Middle frontal gyrus (tissue), 1 donor: ENCODE measurements at regions not wholly inside any gene's neighbourhood (a gene's known extent, or its start where the extent isn't known, plus 50 kb on each side); places are given as distances from the start of the nearest gene placed in this dataset.
"Not testable (repeated sequence)": the region's sequence is repeated elsewhere in the genome, so short reads cannot be mapped to it uniquely, and the experiment has no call there.

Source experiments
- DNase-seq: peaks from one replicate; pipeline ENCODE4 v3.0.0-alpha.2; 2015; ENCODE audit warnings: low spot score; ENCODE audit errors: extremely low spot score

DNA sequence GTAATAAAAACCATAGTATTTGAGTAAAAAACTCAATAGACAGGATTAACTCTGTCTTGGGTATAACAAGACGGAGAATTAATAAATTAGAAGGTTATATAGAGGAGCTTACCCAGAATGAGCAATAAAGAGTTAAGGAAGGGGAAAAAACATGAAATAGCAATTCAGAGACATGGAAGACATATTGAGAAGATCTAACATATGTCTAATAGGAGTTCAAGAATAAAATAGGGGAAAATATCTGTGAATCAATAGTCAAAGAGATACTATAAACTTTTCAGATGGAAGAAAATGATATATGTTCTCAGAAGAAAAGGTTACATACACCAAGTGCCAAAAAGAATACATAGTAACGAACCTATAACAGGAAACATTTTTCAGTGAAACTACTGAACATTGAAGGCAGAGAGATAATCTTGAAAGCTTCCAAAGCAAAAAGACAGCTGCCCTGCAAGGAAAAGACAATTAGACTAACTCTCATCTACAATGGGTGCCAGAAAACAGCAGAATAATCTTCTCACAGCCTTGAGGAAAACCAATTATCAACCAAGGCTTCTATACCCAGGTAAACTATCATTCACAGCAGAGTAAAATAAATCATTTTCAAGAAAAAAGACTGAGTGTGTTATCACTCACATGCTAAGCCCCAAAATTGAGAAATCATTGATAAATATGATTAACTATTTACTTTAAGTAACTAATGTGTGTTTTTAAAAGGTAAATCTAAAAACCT lies 106.0 kb downstream of the ENC1 start:
- DNase-seq, result no peak

DNA sequence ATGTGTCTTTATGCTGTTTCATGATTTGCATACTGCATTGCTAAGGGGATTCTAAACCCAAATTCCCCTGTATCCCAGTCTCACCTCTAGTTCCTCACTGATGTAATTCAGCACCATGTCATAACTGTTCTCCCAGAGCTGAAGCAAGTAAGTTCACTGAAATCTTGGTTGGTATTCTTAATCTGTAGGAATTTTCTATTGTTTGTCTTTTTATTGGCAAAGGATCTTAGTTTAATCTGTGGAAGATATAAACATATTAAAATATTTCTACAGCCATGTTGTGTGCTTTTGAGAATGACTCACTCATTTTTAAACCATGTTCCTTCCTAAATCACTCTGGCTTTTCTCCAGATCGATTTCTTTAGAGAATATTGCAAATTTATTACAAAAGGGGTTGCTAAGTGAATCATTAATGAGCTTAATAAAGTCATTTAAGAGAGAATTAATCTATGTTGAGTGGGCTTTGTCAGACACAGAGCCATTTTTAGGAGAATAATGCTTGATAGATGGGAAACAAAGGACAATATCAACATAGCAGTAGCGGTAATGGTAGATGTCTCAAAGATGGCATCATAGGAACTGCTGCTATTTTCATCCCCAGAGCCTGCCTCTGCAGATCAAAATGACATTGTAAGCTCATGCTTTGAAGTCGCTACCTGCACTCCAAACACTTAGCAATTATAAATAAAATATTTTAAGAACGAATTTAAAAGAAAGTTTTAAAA lies 110.0 kb downstream of the ENC1 start:
- no peak for DNase-seq

DNA sequence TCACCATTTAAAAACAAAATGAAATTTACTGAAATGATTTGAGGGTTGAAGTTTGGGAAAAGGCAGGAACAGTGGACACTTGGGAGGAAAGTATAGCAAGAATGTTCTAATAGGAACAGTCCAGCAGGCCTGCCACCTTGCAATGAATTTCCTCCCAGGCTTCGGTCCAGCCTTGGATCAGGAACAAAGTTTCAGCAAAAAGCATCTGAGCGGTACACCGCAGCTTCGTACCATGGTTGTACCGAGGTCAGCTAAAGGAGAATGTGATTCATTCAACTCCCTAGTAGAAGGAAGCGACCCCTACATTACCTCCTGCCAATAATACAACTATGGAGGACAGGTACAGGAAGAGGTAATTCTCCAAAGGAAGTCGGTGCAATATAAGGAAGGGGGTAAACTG lies 111.4 kb downstream of the ENC1 start:
- no peak for DNase-seq

DNA sequence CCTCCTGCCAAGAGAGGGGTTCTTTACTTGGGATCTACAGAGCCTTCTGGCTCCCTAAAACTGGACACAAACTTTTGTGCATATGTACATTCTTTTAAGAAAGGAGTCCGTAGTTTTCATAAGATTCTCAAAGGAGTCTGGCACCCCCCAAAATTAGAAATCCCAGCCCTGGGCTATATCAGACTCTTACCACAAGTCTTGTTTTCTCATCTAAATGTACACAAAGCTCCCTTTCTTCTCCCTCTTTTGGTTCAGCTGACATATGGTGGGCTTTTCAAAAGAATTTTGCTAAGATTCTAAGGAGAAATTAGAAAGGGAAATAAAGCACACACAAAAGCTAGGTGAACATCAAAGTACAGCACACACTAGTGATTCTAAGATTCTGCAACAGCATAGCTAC lies 114.4 kb downstream of the ENC1 start:
- DNase-seq, result no peak

DNA sequence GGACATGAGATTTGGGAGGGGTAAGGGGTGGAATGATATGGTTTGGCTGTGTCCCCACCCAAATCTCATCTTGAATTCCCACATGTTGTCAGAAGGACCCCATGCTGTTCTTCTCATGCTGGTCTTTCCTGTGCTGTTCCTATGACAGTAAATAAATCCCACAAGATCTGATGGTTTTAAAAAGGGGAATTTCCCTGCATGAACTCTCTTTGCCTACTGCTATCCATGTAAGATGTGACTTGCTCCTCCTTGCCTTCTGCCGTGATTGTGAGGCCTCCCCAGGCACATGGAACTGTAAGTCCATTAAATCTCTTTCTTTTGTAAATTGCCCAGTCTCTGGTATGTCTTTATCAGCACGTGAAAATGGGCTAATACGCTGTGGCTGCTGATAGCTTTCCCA lies 115.8 kb downstream of the ENC1 start:
- not testable (repeated sequence) for DNase-seq

DNA sequence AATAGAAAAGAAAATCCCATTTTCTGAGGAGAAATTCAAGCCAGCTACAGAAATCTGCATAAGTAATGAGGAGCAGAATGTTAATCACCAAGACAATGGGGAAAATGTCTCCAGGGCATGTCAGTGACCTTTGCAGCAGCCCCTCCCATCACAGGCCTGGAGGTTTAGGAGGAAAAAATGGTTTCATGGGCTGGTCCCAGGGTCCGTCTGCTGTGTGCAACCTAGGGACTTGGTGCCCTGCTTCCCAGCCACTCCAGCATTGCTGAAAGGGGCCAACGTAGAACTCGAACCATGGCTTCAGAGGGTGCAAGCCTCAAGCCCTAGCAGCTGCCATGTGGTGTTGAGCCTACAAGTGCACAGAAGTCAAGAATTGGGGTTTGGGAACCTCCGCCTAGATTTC lies 116.8 kb downstream of the ENC1 start:
- not testable (repeated sequence) for DNase-seq

DNA sequence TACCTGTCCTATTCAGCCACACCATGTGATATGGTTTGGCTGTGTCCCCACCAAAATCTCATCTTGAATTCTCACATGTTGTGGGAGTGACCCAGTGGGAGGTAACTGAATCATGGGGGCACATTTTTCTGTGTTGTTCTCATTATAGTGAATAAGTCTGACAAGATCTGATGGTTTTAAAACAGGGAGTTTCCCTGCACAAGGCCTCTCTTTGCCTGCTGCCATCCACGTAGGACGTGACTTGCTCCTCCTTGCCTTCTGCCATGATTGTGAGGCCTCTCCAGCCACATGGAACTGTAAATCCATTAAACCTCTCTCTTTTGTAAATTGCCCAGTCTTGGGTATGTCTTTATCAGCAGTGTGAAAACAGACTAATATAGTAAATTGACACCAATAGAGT lies 117.7 kb downstream of the ENC1 start:
- not testable (repeated sequence) for DNase-seq

DNA sequence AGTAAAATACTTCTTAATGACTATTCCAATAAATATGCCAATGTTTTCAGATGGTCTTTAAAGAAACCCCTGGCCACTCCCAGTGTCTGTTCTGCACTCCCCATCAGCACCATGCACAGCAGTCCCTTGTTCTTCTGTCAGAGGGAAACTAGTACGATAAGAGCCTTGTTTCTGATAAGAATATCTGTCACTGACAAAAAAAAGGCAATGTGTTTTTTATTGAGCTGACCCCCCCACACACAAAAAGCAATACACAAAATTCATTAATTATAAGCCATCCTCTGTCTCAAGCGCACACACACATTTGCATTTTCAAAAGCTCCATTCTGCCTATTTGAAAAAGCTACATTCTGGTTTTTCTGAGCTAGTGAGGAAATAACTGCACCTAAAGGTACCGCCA lies 119.1 kb downstream of the ENC1 start:
- no peak for DNase-seq

DNA sequence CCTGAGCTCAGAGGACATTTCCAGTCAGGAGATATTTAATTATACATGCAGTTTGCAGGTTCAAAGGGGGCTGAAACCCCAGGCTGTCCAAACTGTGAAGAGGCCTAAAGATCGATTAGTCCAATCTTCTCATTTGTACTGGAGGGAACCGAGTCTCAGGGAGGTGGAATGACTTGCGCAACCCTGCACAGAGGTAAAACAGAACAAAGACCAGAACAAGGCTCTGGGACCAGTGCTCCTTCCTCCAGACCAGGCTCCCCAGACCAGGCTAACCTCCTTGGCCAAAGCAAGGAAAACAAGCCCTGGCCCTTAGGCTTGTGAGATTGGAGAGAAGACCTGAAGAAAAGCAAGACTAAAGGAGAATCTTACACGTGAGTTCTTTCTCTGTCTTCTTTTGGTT lies 120.8 kb downstream of the ENC1 start:
- DNase-seq, result no peak

DNA sequence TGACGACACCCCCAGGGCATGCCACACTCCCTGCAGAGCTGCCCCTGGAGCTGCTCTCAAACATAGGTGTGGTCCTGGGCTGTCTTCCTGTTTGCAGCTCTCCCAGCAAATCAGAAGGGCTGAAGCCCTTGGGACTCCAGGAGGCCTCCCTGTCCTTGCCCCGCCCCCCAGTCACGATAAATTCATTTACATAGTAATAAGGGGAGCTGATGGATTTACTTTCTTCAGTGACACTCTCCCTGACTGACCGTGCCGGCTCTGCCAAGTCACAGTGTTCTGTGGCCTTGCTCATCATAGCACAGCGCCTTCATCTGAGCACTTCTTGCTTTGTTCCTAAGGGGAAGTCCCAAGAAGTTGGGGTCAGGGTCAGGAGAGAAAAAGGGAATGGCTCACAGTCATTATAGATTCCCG lies 121.4 kb downstream of the ENC1 start:
- no peak for DNase-seq

DNA sequence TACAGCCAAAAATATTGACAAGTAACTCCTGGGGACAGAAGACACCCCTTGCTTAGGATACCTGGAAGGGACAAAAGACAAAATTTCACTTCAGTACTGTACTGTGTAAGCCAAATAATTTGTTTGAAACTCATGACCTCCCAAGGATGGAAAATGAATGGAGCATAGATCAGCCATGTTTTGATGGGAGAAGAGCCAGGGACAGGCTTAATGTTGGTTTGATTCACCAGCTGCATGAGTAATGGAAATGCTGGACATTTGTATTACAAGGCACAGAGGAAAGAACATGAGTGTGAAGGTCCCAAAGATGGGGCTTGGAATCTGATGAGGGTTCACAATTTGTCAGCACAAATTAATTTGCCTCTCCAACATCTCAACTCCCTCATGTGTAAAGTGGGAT lies 122.8 kb downstream of the ENC1 start:
- DNase-seq, result no peak

DNA sequence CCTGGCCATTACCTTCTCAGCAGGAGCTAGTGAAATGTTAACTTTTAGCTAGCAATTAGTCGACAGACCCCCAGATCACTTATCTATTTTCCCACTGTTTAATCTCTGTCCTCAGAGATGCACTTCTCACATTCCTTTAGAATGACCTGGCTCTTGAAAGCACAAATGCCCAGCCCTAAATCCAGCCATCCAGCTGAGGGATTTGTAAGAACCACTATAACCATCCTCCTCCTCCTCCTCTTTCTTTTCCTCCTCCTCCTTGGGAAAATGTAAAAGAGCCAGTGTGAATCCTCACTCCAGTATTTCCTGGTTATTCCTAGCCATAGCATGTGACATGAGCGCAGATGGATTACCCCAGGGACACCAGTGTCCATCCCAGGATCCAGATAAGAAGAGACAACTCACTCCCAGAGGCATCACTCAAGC lies 124.3 kb downstream of the ENC1 start:
- DNase-seq, result no peak

DNA sequence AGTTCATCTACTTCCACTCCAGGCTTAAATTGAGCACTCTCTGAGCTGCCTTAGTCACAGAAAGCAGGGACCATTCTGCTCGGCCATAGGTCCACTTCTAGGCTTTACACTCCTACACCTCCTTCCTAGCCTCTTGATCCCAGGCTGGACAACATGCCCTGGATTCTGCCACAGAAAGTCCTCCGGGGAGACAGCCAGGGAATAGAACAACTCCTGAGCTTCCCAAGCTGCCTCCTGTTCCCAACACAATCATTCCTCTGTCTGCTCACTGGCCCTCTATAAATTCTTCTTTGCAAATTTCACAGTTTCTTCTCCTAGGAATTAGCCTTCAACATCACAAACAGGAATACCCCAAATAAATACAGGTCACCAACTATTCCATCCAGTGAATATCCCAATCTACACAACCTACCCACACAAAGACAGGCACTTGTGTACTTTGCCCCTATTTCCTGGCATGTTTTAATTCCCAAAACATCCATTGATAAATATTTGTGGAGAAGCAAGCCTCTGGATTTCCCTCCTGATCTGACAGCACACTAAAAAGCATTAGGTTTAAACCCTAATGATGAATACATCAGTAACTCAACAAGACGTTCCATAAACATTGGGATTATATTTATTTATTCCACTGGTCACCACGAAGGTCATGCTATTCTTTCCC lies 125.5 kb downstream of the ENC1 start:
- no peak for DNase-seq

DNA sequence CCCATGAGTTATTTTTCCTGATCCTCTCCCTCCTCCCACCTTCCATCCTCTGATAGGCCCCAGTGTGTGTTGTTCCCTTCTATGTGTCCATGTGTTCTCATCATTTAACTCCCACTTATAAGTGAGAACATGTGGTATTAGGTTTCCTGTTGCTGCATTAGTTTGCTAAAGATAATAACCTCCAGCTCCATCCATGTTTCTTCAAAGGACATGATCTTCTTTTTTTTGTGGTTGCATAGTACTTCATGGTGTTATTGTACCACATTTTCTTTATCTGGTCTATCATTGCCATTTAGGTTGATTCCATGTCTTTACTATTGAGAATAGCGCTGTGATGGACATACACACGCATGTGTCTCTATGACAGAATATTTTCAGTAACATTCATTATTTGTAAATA lies 128.8 kb downstream of the ENC1 start:
- DNase-seq, result not testable (repeated sequence)

DNA sequence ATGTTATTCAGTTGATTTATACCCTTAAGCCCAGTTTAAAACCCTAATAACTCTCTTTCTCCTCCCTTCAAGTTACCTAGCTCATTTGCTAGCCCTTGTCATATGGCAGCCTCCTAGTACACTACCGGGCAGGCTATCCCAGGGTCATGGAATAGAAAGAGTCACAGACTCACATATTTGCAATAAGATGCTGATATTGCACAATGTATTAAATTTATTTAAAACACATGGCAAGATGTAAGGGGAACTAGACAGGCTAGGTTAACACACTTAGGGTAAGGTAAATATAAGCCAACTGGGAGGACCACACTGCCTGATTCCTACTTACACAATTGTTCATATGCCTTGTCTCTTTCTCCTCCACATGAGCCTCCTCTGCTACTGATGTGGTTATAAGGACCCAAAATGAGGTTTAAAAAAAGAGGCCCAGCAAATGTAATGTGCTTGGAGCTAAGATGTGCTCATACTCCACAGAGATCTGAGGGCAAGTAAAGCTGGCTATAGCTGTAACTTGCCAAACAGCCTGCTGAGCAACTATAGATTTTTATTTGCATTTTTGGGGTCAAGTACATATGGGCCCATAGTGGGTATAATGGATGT lies 130.0 kb downstream of the ENC1 start:
- DNase-seq, result no peak

DNA sequence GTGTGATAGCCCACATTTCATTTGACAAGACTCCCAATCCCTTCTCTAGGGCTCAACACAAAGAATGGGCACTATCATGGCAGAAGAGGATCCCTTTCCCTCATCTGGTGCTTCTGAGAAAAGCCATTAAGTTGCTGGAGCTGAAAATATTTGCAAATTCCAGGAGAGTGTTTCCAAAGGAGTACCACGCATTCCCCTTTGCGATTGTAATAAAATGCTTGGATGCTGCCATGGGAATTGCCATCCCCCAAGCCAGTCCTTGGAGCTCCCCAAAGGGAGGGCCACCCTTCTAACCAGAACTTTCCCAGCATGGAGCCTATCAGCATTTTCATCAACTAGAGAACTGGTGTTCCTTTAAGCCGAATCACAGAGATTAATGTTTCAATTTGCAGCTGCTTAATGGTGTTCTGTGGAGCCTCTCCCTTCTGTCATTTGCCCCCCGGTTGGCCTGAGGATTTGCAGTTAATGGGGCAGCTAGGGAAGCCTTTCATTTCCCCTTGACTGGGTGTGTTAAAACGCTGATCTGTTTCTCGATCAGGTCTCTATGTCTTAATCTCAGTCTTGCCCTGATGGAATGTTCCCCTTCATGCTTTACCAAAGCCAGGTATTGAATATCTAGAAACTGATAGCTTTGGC lies 133.0 kb downstream of the ENC1 start:
- no peak for DNase-seq

DNA sequence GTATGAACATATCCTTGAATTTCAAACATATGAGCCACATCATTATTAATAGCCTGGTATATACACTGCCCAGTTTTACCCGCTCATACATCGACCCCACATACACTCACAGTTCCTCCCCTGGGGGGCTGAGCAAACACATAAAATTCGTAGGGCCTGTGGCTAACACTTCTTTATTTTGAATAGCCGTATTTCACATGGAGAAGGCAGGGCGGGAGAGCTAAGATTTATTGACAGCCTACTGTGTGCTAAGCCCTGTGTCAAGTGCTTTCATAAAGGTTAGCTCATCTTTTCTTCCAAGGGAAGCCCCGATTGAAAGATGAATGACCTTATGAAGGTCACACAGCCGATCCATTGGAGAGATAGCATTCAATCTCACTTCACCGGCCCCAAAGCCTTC lies 134.4 kb downstream of the ENC1 start:
- no peak for DNase-seq

DNA sequence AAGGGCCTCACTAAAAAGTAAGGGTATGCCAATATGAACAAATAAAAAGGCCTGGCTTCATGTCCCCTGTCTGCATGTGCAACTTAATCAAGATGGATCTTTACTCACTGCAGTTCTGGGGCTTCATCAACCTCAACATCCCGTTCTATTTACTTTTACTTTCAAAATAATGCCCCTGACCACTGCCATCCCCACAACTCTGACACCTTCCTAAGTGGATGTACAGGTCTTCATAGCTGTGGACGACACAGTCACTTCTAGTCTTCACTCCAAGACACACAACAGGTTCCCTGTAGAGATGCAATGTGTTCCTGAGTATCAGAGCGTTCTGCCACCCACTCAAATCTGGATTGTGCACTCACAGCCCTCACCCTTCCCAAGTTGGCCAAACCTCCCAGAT lies 136.1 kb downstream of the ENC1 start:
- DNase-seq, result no peak

DNA sequence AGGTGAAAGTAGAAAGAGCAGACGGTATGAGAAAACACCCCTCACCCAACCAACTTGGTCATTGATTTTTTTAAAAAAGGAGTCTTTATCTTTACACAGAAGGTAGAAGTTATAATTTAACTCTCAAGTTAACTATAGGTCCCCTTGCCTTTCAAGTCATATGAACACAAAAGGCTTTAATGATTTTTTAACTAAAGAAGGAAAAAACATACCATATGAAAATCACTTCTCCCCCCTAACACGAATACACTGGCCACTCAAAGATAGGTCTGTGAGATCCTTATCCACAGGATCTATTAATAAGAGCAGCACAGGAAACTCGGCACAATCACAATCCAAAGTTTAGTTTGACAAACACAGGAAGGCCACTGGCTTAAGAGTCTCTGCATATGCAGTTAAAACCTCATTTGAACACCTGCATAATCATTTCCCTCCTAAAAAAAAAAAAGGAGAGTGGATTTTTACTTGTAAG lies 138.0 kb downstream of the ENC1 start:
- no peak for DNase-seq

DNA sequence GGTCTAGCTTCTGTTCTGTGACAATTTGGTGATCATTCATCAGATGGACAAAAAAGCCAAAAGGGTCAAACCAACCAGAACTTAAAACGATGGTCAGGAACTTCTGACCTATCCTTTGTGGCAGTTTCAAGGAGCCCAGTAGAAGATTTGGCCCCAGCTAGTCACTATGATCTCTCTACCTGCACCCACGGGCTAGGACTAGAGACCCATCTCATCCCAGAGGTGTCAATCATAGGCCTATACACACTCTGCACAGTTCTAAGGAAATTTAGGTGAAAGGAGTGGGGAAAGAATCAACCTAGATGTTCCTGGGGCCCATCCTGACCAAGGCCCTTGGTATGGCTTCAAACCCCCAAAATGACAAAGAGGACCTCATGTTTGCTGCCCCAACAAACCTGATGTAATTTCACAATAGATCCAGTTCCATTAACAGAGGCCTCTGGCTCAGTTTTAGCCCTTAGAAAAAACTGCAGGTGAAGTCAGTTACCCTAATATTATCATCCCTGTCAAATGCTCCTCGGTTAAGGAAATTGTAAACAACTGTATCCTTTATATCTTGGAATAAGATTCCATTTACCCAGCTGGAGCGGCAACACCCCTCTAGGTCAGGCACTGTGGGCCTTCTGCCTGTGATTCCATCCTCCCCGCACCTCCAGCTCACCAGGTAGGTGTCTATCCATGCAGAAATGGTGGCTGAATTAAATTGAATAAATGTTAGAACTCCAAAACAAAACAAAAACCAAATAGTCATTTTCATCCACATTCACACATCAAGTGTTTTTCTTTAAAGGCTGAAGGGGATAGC lies 138.7 kb downstream of the ENC1 start:
- DNase-seq, result no peak
